ENCODE measurements at regions not wholly inside any gene's neighbourhood (a gene's known extent, or its start where the extent isn't known, plus 50 kb on each side); places are given as distances from the start of the nearest gene placed in this dataset.

- ATAC-seq (ENCODE audit: insufficient read depth, low FRiP score) (no peak), DNase-seq (no peak)
- no peak for TF ChIP-seq CTCF (IDR thresholded peaks at IDR 0.05; ENCODE audit: control extremely low read depth, extremely low read depth)
- Histone ChIP-seq H3K27ac (ENCODE audit: low read depth in 1 of 2, low read length in 1 of 2) (no peak overlapping the region), H3K36me3 (ENCODE audit: control insufficient read depth in 4 of 4, insufficient read depth in 4 of 4, low read length in 4 of 4) (no peaks in the 10 kb centered on the region), H3K9me3 (ENCODE audit: control insufficient read depth in 4 of 4, insufficient read depth in 3 of 4, low read length in 3 of 4) (no peaks in the 10 kb centered on the region), H3K4me1 (ENCODE audit: control insufficient read depth in 5 of 5, insufficient read depth in 5 of 5, low read length in 5 of 5) (peaks cover 0 to 3% (median 0%) of the 10 kb centered on the region in 5 donors), H3K4me3 (no peak overlapping the region), H3K9ac (ENCODE audit: insufficient read depth in 1 of 2, low read length in 2 of 2) (no peak overlapping the region), H3K27me3 (ENCODE audit: control insufficient read depth in 3 of 3, insufficient read depth in 3 of 3, low read length in 2 of 3) (no peaks in the 10 kb centered on the region)
- WGBS, 2 donors, result 94 to 96% methylated on average over 4 of the region's 4 CpGs
Measured at GRCh38 chr5:159779481-159779880, 136.8 kb upstream of the ADRA1B start.

GRCh38 chr5:159780246-159780645 lies 136.0 kb upstream of the ADRA1B start:
- Histone ChIP-seq H3K4me3 (no peak overlapping the region), H3K4me1 (ENCODE audit: control insufficient read depth in 5 of 5, insufficient read depth in 5 of 5, low read length in 5 of 5) (no peaks in the 10 kb centered on the region), H3K9ac (ENCODE audit: insufficient read depth in 1 of 2, low read length in 2 of 2) (no peak overlapping the region), H3K27ac (ENCODE audit: low read depth in 1 of 2, low read length in 1 of 2) (no peak overlapping the region), H3K36me3 (ENCODE audit: control insufficient read depth in 4 of 4, insufficient read depth in 4 of 4, low read length in 4 of 4) (no peaks in the 10 kb centered on the region), H3K27me3 (ENCODE audit: control insufficient read depth in 3 of 3, insufficient read depth in 3 of 3, low read length in 2 of 3) (no peaks in the 10 kb centered on the region), H3K9me3 (ENCODE audit: control insufficient read depth in 4 of 4, insufficient read depth in 3 of 4, low read length in 3 of 4) (no peaks in the 10 kb centered on the region)
- 81 to 86% methylated on average over 3 of the region's 3 CpGs for WGBS, 2 donors
- DNase-seq (no peak), ATAC-seq (ENCODE audit: insufficient read depth, low FRiP score) (no peak)
- no peak for TF ChIP-seq CTCF (IDR thresholded peaks at IDR 0.05; ENCODE audit: control extremely low read depth, extremely low read depth)

DNA sequence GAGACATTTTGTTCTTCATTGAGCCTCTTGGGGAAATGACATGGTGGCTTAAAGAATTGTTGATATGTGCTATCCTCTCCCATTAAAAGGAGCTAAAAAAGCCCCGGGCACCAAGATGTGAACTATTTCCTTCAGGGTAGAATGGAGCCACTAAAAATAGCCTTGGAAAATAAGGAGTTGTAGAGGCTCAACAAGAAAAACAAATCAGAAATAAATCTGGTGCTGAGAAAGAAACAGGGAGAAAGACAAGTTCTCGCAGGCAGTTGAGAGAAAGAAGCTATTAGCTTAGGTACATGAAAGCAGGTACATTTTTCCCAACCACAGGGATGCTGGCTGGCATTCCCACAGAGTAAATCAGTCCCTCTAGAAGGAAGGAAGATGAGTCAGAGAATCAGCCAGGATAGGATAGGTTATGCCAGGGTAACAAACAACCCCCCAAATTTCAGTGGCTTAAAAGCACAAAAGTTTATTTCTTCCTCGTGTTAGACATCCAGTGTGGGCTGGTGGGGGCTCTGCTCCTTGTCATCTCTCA lies 134.6 kb upstream of the ADRA1B start:
- H3K27ac ChIP-seq (ENCODE audit: low read depth in 1 of 2, low read length in 1 of 2), result no peak overlapping the region
- 82 to 90% methylated on average over 3 of the region's 3 CpGs for WGBS, 2 donors
- peaks cover 0 to 4% (median 0%) of the 10 kb centered on the region in 5 donors for H3K4me1 ChIP-seq (ENCODE audit: control insufficient read depth in 5 of 5, insufficient read depth in 5 of 5, low read length in 5 of 5)
- DNase-seq (no peak), ATAC-seq (ENCODE audit: insufficient read depth, low FRiP score) (no peak)
- no peak overlapping the region for H3K4me3 ChIP-seq
- H3K36me3 ChIP-seq (ENCODE audit: control insufficient read depth in 4 of 4, insufficient read depth in 4 of 4, low read length in 4 of 4), result no peaks in the 10 kb centered on the region
- H3K9me3 ChIP-seq (ENCODE audit: control insufficient read depth in 4 of 4, insufficient read depth in 3 of 4, low read length in 3 of 4), result no peaks in the 10 kb centered on the region
- peaks cover 0 to 3% (median 0%) of the 10 kb centered on the region in 3 donors for H3K27me3 ChIP-seq (ENCODE audit: control insufficient read depth in 3 of 3, insufficient read depth in 3 of 3, low read length in 2 of 3)
- H3K9ac ChIP-seq (ENCODE audit: insufficient read depth in 1 of 2, low read length in 2 of 2), result no peak overlapping the region
- TF ChIP-seq CTCF (IDR thresholded peaks at IDR 0.05; ENCODE audit: control extremely low read depth, extremely low read depth), result no peak
